ENCODE measurements at regions not wholly inside any gene's neighbourhood (a gene's known extent, or its start where the extent isn't known, plus 50 kb on each side); places are given as distances from the start of the nearest gene placed in this dataset.

GRCh38 chr5:84831701-84832100, 447.0 kb upstream of the EDIL3 start:
- Histone ChIP-seq H3K9me3 (no peaks in the 10 kb centered on the region), H3K4me3 (no peak overlapping the region), H3K27me3 (no peaks in the 10 kb centered on the region), H3K9ac (ENCODE audit: low read depth in 2 of 2, low read length in 2 of 2) (no peak overlapping the region), H3K36me3 (no peaks in the 10 kb centered on the region), H3K4me1 (no peaks in the 10 kb centered on the region), H3K27ac (no peak overlapping the region)
- intact Hi-C loops (cut with DNase I): no loop called here
- DNase-seq: no peak
- TF ChIP-seq CTCF (IDR thresholded peaks at IDR 0.05): no peak

- Histone ChIP-seq H3K9me3 (no peaks in the 10 kb centered on the region), H3K36me3 (no peaks in the 10 kb centered on the region), H3K27me3 (no peaks in the 10 kb centered on the region), H3K4me1 (no peaks in the 10 kb centered on the region), H3K9ac (ENCODE audit: low read depth in 2 of 2, low read length in 2 of 2) (no peak overlapping the region), H3K4me3 (no peak overlapping the region), H3K27ac (no peak overlapping the region)
- DNase-seq: no peak
- TF ChIP-seq CTCF (IDR thresholded peaks at IDR 0.05): no peak
- intact Hi-C loops (cut with DNase I): no loop called here
These were observed 445.6 kb upstream of the EDIL3 start for GRCh38 chr5:84830265-84830664.

- H3K4me1 ChIP-seq: no peaks in the 10 kb centered on the region
- no peak overlapping the region for H3K4me3 ChIP-seq
- no peak for TF ChIP-seq CTCF (IDR thresholded peaks at IDR 0.05)
- no peak overlapping the region for H3K27ac ChIP-seq
- H3K36me3 ChIP-seq: no peaks in the 10 kb centered on the region
- no peak overlapping the region for H3K9ac ChIP-seq (ENCODE audit: low read depth in 2 of 2, low read length in 2 of 2)
- H3K9me3 ChIP-seq: no peaks in the 10 kb centered on the region
- H3K27me3 ChIP-seq: no peaks in the 10 kb centered on the region
- intact Hi-C loops (cut with DNase I): no loop called here
- no peak for DNase-seq
These were observed 440.9 kb upstream of the EDIL3 start for GRCh38 chr5:84825606-84826005.

- no peak for TF ChIP-seq CTCF (IDR thresholded peaks at IDR 0.05)
- Histone ChIP-seq H3K4me1 (no peaks in the 10 kb centered on the region), H3K9me3 (no peaks in the 10 kb centered on the region), H3K27me3 (no peaks in the 10 kb centered on the region), H3K36me3 (no peaks in the 10 kb centered on the region), H3K9ac (ENCODE audit: low read depth in 2 of 2, low read length in 2 of 2) (no peak overlapping the region), H3K27ac (no peak overlapping the region), H3K4me3 (no peak overlapping the region)
- intact Hi-C loops (cut with DNase I): no loop called here
- no peak for DNase-seq
These were observed 437.2 kb upstream of the EDIL3 start for GRCh38 chr5:84821924-84822323.

- TF ChIP-seq CTCF (IDR thresholded peaks at IDR 0.05): no peak
- Histone ChIP-seq H3K27me3 (no peaks in the 10 kb centered on the region), H3K27ac (no peak overlapping the region), H3K9ac (ENCODE audit: low read depth in 2 of 2, low read length in 2 of 2) (no peak overlapping the region), H3K9me3 (no peaks in the 10 kb centered on the region), H3K4me3 (no peak overlapping the region), H3K36me3 (no peaks in the 10 kb centered on the region), H3K4me1 (no peaks in the 10 kb centered on the region)
- intact Hi-C loops (cut with DNase I): no loop called here
- DNase-seq: no peak
These were observed 433.3 kb upstream of the EDIL3 start for GRCh38 chr5:84817953-84818352.
